ENCODE measurements at regions not wholly inside any gene's neighbourhood (a gene's known extent, or its start where the extent isn't known, plus 50 kb on each side); places are given as distances from the start of the nearest gene placed in this dataset.

DNA sequence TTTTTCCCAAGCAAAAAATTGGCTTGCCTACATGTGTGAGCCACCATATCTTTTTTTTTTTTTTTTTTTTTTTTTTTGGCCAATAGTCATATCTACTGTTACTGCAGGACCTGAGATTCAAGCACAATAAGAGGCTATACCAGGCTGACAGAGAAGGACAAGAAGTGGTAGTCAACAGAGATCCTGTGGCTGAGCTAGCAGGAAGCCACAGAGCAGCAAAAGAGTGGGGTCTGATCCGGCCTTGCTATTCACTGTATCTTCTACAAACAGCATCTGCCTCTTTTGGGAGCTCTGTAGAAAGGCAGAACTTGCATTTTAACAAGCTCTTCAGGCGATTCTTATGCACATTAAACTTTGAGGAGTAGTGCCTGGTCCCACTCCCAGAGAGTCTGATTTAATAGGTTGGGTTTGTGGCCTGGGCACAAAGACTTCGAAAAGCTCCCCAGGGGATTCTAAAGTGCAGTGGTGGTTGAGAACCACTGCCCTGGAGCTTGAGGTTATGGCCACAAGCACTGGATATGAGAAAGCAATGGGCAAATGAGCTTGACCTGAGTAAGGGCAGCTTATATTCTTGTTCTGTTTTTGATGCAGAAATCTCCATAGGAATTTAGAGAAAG, 162.8 kb downstream of the PIK3R1 start:
- TF ChIP-seq, protein P1, sequence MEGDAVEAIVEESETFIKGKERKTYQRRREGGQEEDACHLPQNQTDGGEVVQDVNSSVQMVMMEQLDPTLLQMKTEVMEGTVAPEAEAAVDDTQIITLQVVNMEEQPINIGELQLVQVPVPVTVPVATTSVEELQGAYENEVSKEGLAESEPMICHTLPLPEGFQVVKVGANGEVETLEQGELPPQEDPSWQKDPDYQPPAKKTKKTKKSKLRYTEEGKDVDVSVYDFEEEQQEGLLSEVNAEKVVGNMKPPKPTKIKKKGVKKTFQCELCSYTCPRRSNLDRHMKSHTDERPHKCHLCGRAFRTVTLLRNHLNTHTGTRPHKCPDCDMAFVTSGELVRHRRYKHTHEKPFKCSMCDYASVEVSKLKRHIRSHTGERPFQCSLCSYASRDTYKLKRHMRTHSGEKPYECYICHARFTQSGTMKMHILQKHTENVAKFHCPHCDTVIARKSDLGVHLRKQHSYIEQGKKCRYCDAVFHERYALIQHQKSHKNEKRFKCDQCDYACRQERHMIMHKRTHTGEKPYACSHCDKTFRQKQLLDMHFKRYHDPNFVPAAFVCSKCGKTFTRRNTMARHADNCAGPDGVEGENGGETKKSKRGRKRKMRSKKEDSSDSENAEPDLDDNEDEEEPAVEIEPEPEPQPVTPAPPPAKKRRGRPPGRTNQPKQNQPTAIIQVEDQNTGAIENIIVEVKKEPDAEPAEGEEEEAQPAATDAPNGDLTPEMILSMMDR (IDR thresholded peaks at IDR 0.05; ENCODE audit: low read length): no peak
- no peak for TF ChIP-seq EZH2 (IDR thresholded peaks at IDR 0.05; ENCODE audit: borderline replicate concordance, low read length)
